ENCODE measurements at regions not wholly inside any gene's neighbourhood (a gene's known extent, or its start where the extent isn't known, plus 50 kb on each side); places are given as distances from the start of the nearest gene placed in this dataset.

- Histone ChIP-seq H3K9me3 (no peaks in the 10 kb centered on the region), H3K27ac (ENCODE audit: low read depth in 2 of 2, low read length in 1 of 2) (no peak overlapping the region), H2AFZ (ENCODE audit: low read depth) (no peak overlapping the region), H3K9ac (no peak overlapping the region), H3K27me3 (ENCODE audit: insufficient read depth) (no peaks in the 10 kb centered on the region), H3K36me3 (replicated peaks in 1 of 2; ENCODE audit: control insufficient read depth in 1 of 2, insufficient read depth in 2 of 2, low read length in 1 of 2) (no peaks in the 10 kb centered on the region), H3K9me2 (no peaks in the 10 kb centered on the region), H3K79me2 (ENCODE audit: insufficient read depth) (no peaks in the 10 kb centered on the region), H4K20me1 (ENCODE audit: insufficient read depth) (no peaks in the 10 kb centered on the region), H3K4me2 (no peak overlapping the region), H3F3A (replicated peaks; ENCODE audit: insufficient read depth) (no peaks in the 10 kb centered on the region), H3K4me1 (ENCODE audit: control insufficient read depth in 1 of 2, insufficient read depth in 2 of 2, low read depth in 1 of 2, low read length in 1 of 2) (no peaks in the 10 kb centered on the region; a peak in 1 of 4 replicates), H3K4me3 (ENCODE audit: low read depth in 2 of 2, low read length in 1 of 2) (no peak overlapping the region)
- POLR2A ChIA-PET = no interaction called here
- CTCF ChIA-PET = no interaction called here
- no peak for DNase-seq
- TF ChIP-seq SMC3 (IDR thresholded peaks at IDR 0.05; ENCODE audit: low read depth, low read length) (no peak), GATA2 (CRISPR knock-in tag; IDR thresholded peaks at IDR 0.05) (no peak)
- 87% methylated on average over 3 of the region's 3 CpGs for WGBS (ENCODE audit: low lambda C conversion rate)
These were observed 53.6 kb upstream of the ARHGAP5 start for GRCh38 chr14:32023540-32023939.

GRCh38 chr14:32027255-32027939 lies 49.7 kb upstream of the ARHGAP5 start:
- no peaks in the 10 kb centered on the region for H3K36me3 ChIP-seq (replicated peaks in 1 of 2; ENCODE audit: control insufficient read depth in 1 of 2, insufficient read depth in 2 of 2, low read length in 1 of 2)
- ChIA-PET POLR2A (no interaction called here), CTCF (interaction anchor here (1.4 kb wide), 1 partner anchor 46 kb away, joined by 3 read pairs; no protein-coding TSS in a partner anchor)
- 87% methylated on average over 5 of the region's 5 CpGs for WGBS (ENCODE audit: low lambda C conversion rate)
- no peaks in the 10 kb centered on the region for H4K20me1 ChIP-seq (ENCODE audit: insufficient read depth)
- no peak overlapping the region for H3K27ac ChIP-seq (ENCODE audit: low read depth in 2 of 2, low read length in 1 of 2)
- no peak overlapping the region for H3K4me3 ChIP-seq (ENCODE audit: low read depth in 2 of 2, low read length in 1 of 2)
- no peak overlapping the region for H3K9ac ChIP-seq
- H3K4me1 ChIP-seq (ENCODE audit: control insufficient read depth in 1 of 2, insufficient read depth in 2 of 2, low read depth in 1 of 2, low read length in 1 of 2) = no peaks in the 10 kb centered on the region; a peak in 1 of 4 replicates
- no peaks in the 10 kb centered on the region for H3F3A ChIP-seq (replicated peaks; ENCODE audit: insufficient read depth)
- H2AFZ ChIP-seq (ENCODE audit: low read depth) = no peak overlapping the region
- no peak for DNase-seq
- no peaks in the 10 kb centered on the region for H3K27me3 ChIP-seq (ENCODE audit: insufficient read depth)
- no peaks in the 10 kb centered on the region for H3K9me2 ChIP-seq
- no peak overlapping the region for H3K4me2 ChIP-seq
- no peaks in the 10 kb centered on the region for H3K79me2 ChIP-seq (ENCODE audit: insufficient read depth)
- TF ChIP-seq GATA2 (CRISPR knock-in tag; IDR thresholded peaks at IDR 0.05) (no peak), FOXJ3 (CRISPR knock-in tag; IDR thresholded peaks at IDR 0.05) (no peak)
- no peaks in the 10 kb centered on the region for H3K9me3 ChIP-seq
